CD4-positive, CD25-positive, alpha-beta regulatory T cell (primary cell): ENCODE measurements at regions not wholly inside any gene's neighbourhood (a gene's known extent, or its start where the extent isn't known, plus 50 kb on each side); places are given as distances from the start of the nearest gene placed in this dataset.

ENCODE experiments used
- ATAC-seq, 2 donors: fragments of 150-1000 bp; cut with Tn5 transposase; one replicate each; pipeline ENCODE4 v1.10.0; 2021; ENCODE audit warnings: low read depth in 2 of 2, moderate number of reproducible peaks in 2 of 2, moderate library complexity in 1 of 2
- DNase-seq, 3 donors: peaks; one replicate each; pipeline versions ENCODE4 v3.0.0 to v3.0.0-alpha.2; 2012 to 2022; ENCODE audit warnings: mixed read lengths in 1 of 3
- H3K27ac ChIP-seq: one replicate; pipeline ENCODE4 v1.7.0; 2013; ENCODE audit warnings: mild to moderate bottlenecking, low read length; ENCODE audit not compliant: insufficient read depth, poor library complexity, severe bottlenecking
- H3K27me3 ChIP-seq: one replicate; pipeline ENCODE4 v1.7.0; 2013; ENCODE audit warnings: low read length; ENCODE audit not compliant: control insufficient read depth, insufficient read depth
- H3K36me3 ChIP-seq: one replicate; pipeline ENCODE4 v1.7.0; 2013; ENCODE audit warnings: mild to moderate bottlenecking, low read length, moderate library complexity; ENCODE audit not compliant: control insufficient read depth, insufficient read depth
- H3K4me1 ChIP-seq: 2 replicates; pipeline ENCODE4 v1.7.0; 2013; ENCODE audit warnings: mild to moderate bottlenecking, low read length; ENCODE audit not compliant: insufficient read depth, control insufficient read depth, poor library complexity, severe bottlenecking
- H3K4me3 ChIP-seq: one replicate; pipeline ENCODE4 v1.7.0; 2013; ENCODE audit warnings: low read depth, mild to moderate bottlenecking, low read length, moderate library complexity
- H3K9me3 ChIP-seq, 2 experiments: 1 replicate in 1 of 2; 2 replicates in 1 of 2; pipeline ENCODE4 v1.7.0; 2013; ENCODE audit warnings: low read length in 2 of 2, mild to moderate bottlenecking in 1 of 2, moderate library complexity in 1 of 2; ENCODE audit not compliant: control insufficient read depth in 2 of 2
- H3K27ac Mint-ChIP-seq, 3 donors: one replicate each; pipeline ENCODE4 v1.8.0; 2020 to 2022; ENCODE audit warnings: mild to moderate bottlenecking in 3 of 3, mixed read lengths in 3 of 3, moderate library complexity in 2 of 3
- H3K27me3 Mint-ChIP-seq: one replicate; pipeline ENCODE4 v1.8.0; 2022; ENCODE audit warnings: mild to moderate bottlenecking, mixed read lengths
- H3K36me3 Mint-ChIP-seq: one replicate; pipeline ENCODE4 v1.8.0; 2020; ENCODE audit warnings: mixed read lengths
- H3K4me1 Mint-ChIP-seq, 4 donors: one replicate each; pipeline ENCODE4 v1.8.0; 2020 to 2022; ENCODE audit warnings: mixed read lengths in 4 of 4, mild to moderate bottlenecking in 1 of 4
- H3K4me3 Mint-ChIP-seq, 4 donors: one replicate each; pipeline ENCODE4 v1.8.0; 2020 to 2022; ENCODE audit warnings: mild to moderate bottlenecking in 4 of 4, mixed read lengths in 4 of 4, moderate library complexity in 3 of 4
- H3K9me3 Mint-ChIP-seq, 7 donors: one replicate each; pipeline ENCODE4 v1.8.0; 2020 to 2022; ENCODE audit warnings: mixed read lengths in 7 of 7, mild to moderate bottlenecking in 3 of 7, moderate library complexity in 2 of 7

- Mint-ChIP-seq H3K36me3 (no peaks in the 10 kb centered on the region), H3K27ac (no peak overlapping the region), H3K4me1 (no peaks in the 10 kb centered on the region), H3K9me3 (peaks cover 0 to 13% (median 3%) of the 10 kb centered on the region in 7 donors), H3K27me3 (no peaks in the 10 kb centered on the region), H3K4me3 (no peak overlapping the region)
- H3K27me3 ChIP-seq, result no peaks in the 10 kb centered on the region
- H3K27ac ChIP-seq, result no peak overlapping the region
- ATAC-seq, result no peak
- H3K4me3 ChIP-seq, result no peak overlapping the region
- no peaks in the 10 kb centered on the region for H3K4me1 ChIP-seq
- no peaks in the 10 kb centered on the region for H3K9me3 ChIP-seq
- no peak for DNase-seq
- no peaks in the 10 kb centered on the region for H3K36me3 ChIP-seq
These were observed 580.8 kb downstream of the ACTL7B start for GRCh38 chr9:108274971-108275370.

- H3K4me3 ChIP-seq, result no peak overlapping the region
- no peaks in the 10 kb centered on the region for H3K27me3 ChIP-seq
- H3K27ac ChIP-seq, result no peak overlapping the region
- no peak for DNase-seq
- H3K36me3 ChIP-seq, result no peaks in the 10 kb centered on the region
- H3K36me3 Mint-ChIP-seq, result no peaks in the 10 kb centered on the region
- no peak overlapping the region for H3K27ac Mint-ChIP-seq
- H3K4me1 ChIP-seq, result no peaks in the 10 kb centered on the region
- no peak overlapping the region for H3K4me3 Mint-ChIP-seq
- no peaks in the 10 kb centered on the region for H3K27me3 Mint-ChIP-seq
- no peaks in the 10 kb centered on the region for H3K4me1 Mint-ChIP-seq
- no peaks in the 10 kb centered on the region for H3K9me3 ChIP-seq
- no peak for ATAC-seq
- H3K9me3 Mint-ChIP-seq, result peaks cover 0 to 13% (median 2%) of the 10 kb centered on the region in 7 donors
These were observed 581.8 kb downstream of the ACTL7B start for GRCh38 chr9:108273988-108274387.

- DNase-seq (no peak), ATAC-seq (no peak)
- Mint-ChIP-seq H3K4me1 (no peaks in the 10 kb centered on the region), H3K36me3 (no peaks in the 10 kb centered on the region), H3K27me3 (no peaks in the 10 kb centered on the region), H3K27ac (no peak overlapping the region), H3K4me3 (no peak overlapping the region), H3K9me3 (peaks cover 0 to 16% (median 1%) of the 10 kb centered on the region in 7 donors)
- no peaks in the 10 kb centered on the region for H3K9me3 ChIP-seq
- H3K4me3 ChIP-seq, result no peak overlapping the region
- H3K27me3 ChIP-seq, result no peaks in the 10 kb centered on the region
- H3K4me1 ChIP-seq, result no peaks in the 10 kb centered on the region
- H3K27ac ChIP-seq, result no peak overlapping the region
- H3K36me3 ChIP-seq, result no peaks in the 10 kb centered on the region
These were observed 583.4 kb downstream of the ACTL7B start for GRCh38 chr9:108272349-108272899.

GRCh38 chr9:108271646-108272348 is 584.0 kb downstream of the ACTL7B start:
- Histone ChIP-seq H3K36me3 (no peaks in the 10 kb centered on the region), H3K4me3 (no peak overlapping the region), H3K27me3 (no peaks in the 10 kb centered on the region), H3K9me3 (no peaks in the 10 kb centered on the region), H3K27ac (no peak overlapping the region), H3K4me1 (no peaks in the 10 kb centered on the region)
- Mint-ChIP-seq H3K4me3 (no peak overlapping the region), H3K27ac (no peak overlapping the region), H3K9me3 (peaks cover 0 to 17% (median 1%) of the 10 kb centered on the region in 7 donors), H3K27me3 (no peaks in the 10 kb centered on the region), H3K4me1 (no peaks in the 10 kb centered on the region), H3K36me3 (no peaks in the 10 kb centered on the region)
- ATAC-seq, result no peak
- no peak for DNase-seq

- H3K27me3 ChIP-seq, result no peaks in the 10 kb centered on the region
- H3K4me1 ChIP-seq, result no peaks in the 10 kb centered on the region
- H3K36me3 ChIP-seq, result no peaks in the 10 kb centered on the region
- no peaks in the 10 kb centered on the region for H3K9me3 ChIP-seq
- Mint-ChIP-seq H3K4me3 (no peak overlapping the region), H3K27me3 (no peaks in the 10 kb centered on the region), H3K27ac (no peak overlapping the region), H3K36me3 (no peaks in the 10 kb centered on the region), H3K4me1 (no peaks in the 10 kb centered on the region), H3K9me3 (peaks cover 0 to 18% (median 2%) of the 10 kb centered on the region in 7 donors)
- DNase-seq, result no peak
- H3K27ac ChIP-seq, result no peak overlapping the region
- no peak overlapping the region for H3K4me3 ChIP-seq
- no peak for ATAC-seq
These were observed 584.5 kb downstream of the ACTL7B start for GRCh38 chr9:108271236-108271635.

- Histone ChIP-seq H3K27ac (no peak overlapping the region), H3K4me3 (no peak overlapping the region), H3K36me3 (no peaks in the 10 kb centered on the region), H3K9me3 (no peaks in the 10 kb centered on the region), H3K27me3 (no peaks in the 10 kb centered on the region), H3K4me1 (no peaks in the 10 kb centered on the region)
- no peak overlapping the region for H3K27ac Mint-ChIP-seq
- DNase-seq, result no peak
- no peaks in the 10 kb centered on the region for H3K4me1 Mint-ChIP-seq
- no peaks in the 10 kb centered on the region for H3K36me3 Mint-ChIP-seq
- ATAC-seq, result no peak
- no peaks in the 10 kb centered on the region for H3K27me3 Mint-ChIP-seq
- H3K4me3 Mint-ChIP-seq, result no peak overlapping the region
- H3K9me3 Mint-ChIP-seq, result peaks cover 0 to 18% (median 2%) of the 10 kb centered on the region in 7 donors
These were observed 585.2 kb downstream of the ACTL7B start for GRCh38 chr9:108270561-108270960.

- Histone ChIP-seq H3K9me3 (no peaks in the 10 kb centered on the region), H3K4me1 (no peaks in the 10 kb centered on the region), H3K27ac (no peak overlapping the region), H3K27me3 (no peaks in the 10 kb centered on the region), H3K4me3 (no peak overlapping the region), H3K36me3 (no peaks in the 10 kb centered on the region)
- Mint-ChIP-seq H3K9me3 (peaks cover 0 to 17% (median 2%) of the 10 kb centered on the region in 7 donors), H3K36me3 (no peaks in the 10 kb centered on the region), H3K27ac (no peak overlapping the region), H3K4me3 (no peak overlapping the region), H3K27me3 (no peaks in the 10 kb centered on the region), H3K4me1 (no peaks in the 10 kb centered on the region)
- no peak for ATAC-seq
- DNase-seq, result no peak
These were observed 585.7 kb downstream of the ACTL7B start for GRCh38 chr9:108270051-108270450.

- Histone ChIP-seq H3K4me3 (no peak overlapping the region), H3K9me3 (peaks cover 0 to 2% of the 10 kb centered on the region in 2 experiments), H3K4me1 (no peaks in the 10 kb centered on the region), H3K27me3 (no peaks in the 10 kb centered on the region), H3K27ac (no peak overlapping the region), H3K36me3 (no peaks in the 10 kb centered on the region)
- Mint-ChIP-seq H3K9me3 (peaks cover 0 to 10% (median 2%) of the 10 kb centered on the region in 7 donors), H3K27ac (no peak overlapping the region), H3K36me3 (no peaks in the 10 kb centered on the region), H3K4me3 (no peak overlapping the region), H3K27me3 (no peaks in the 10 kb centered on the region), H3K4me1 (no peaks in the 10 kb centered on the region)
- DNase-seq (no peak), ATAC-seq (no peak)
These were observed 586.4 kb downstream of the ACTL7B start for GRCh38 chr9:108269371-108269770.
